WTC11 (cell line): ENCODE measurements at regions not wholly inside any gene's neighbourhood (a gene's known extent, or its start where the extent isn't known, plus 50 kb on each side); places are given as distances from the start of the nearest gene placed in this dataset.
A peak's percentile ranks its signal among the peaks of the same experiment; 100 is the strongest.

Experiments used
- ATAC-seq: fragments of 200-7000 bp; cut with Tn5 transposase; 2 replicates; pipeline ENCODE4 v1.10.0; 2021; ENCODE audit warnings: mild to moderate bottlenecking, moderate library complexity
- CTCF ChIA-PET: fragments of 300-600 bp; sonication (Branson Sonifier 250); formaldehyde crosslinking; loops from one replicate; lab custom pipeline; 2021; ENCODE audit warnings: antibody characterized with exemption; lab: Charles Lee
- POLR2A ChIA-PET: fragments of 350-600 bp; sonication (Branson Sonifier 250); formaldehyde crosslinking; loops from one replicate; lab custom pipeline; 2021; ENCODE audit warnings: antibody characterized with exemption; lab: Charles Lee
- DNase-seq: peaks from one replicate; pipeline ENCODE4 v3.0.0; 2021; ENCODE audit warnings: low spot score
- H3K27ac Mint-ChIP-seq: 2 replicates; pipeline ENCODE4 v1.8.0; 2021; ENCODE audit warnings: mixed read lengths
- H3K27me3 Mint-ChIP-seq: 2 replicates; pipeline ENCODE4 v1.8.0; 2021; ENCODE audit warnings: low read depth, mild to moderate bottlenecking, moderate library complexity, mixed read lengths
- H3K36me3 Mint-ChIP-seq: 2 replicates; pipeline ENCODE4 v1.8.0; 2021; ENCODE audit warnings: mixed read lengths
- H3K4me1 Mint-ChIP-seq: 2 replicates; pipeline ENCODE4 v1.8.0; 2022; ENCODE audit warnings: mixed read lengths
- H3K4me3 Mint-ChIP-seq: 2 replicates; pipeline ENCODE4 v1.8.0; 2021; ENCODE audit warnings: mild to moderate bottlenecking, moderate library complexity, mixed read lengths
- H3K9me3 Mint-ChIP-seq: 2 replicates; pipeline ENCODE4 v1.8.0; 2021; ENCODE audit warnings: mixed read lengths
- CREM ChIP-seq: sonication (generic); formaldehyde crosslinking; IDR thresholded peaks from 2 replicates; pipeline ENCODE4 v1.8.1; 2022; ENCODE audit warnings: mild to moderate bottlenecking, missing genetic modification reagents, moderate library complexity
- GTF2I ChIP-seq: fragments of 250-450 bp; sonication (Bioruptor Pico); conservative IDR thresholded peaks from 2 replicates; pipeline ENCODE4 v1.4.0; 2021; ENCODE audit warnings: mild to moderate bottlenecking
- HMGA2 ChIP-seq: fragments of 250-450 bp; sonication (Bioruptor Pico); IDR thresholded peaks from 2 replicates; pipeline ENCODE4 v1.4.0; 2021; ENCODE audit warnings: mild to moderate bottlenecking, moderate library complexity
- JAZF1 ChIP-seq: fragments of 250-450 bp; sonication (Bioruptor Pico); IDR thresholded peaks from 2 replicates; pipeline ENCODE4 v1.9.0; 2021; ENCODE audit warnings: moderate library complexity, mild to moderate bottlenecking, inconsistent platforms
- NFYB ChIP-seq: sonication (generic); formaldehyde crosslinking; conservative IDR thresholded peaks from 2 replicates; pipeline ENCODE4 v1.8.0; 2022; ENCODE audit warnings: low read depth, missing genetic modification reagents
- TEAD1 ChIP-seq: sonication (generic); formaldehyde crosslinking; IDR thresholded peaks from 2 replicates; pipeline ENCODE4 v1.8.0; 2022; ENCODE audit warnings: mild to moderate bottlenecking, missing genetic modification reagents
- ZNF232 ChIP-seq: sonication (generic); formaldehyde crosslinking; IDR thresholded peaks from 2 replicates; pipeline ENCODE4 v1.8.0; 2022; ENCODE audit warnings: mild to moderate bottlenecking, missing genetic modification reagents
- ZNF671 ChIP-seq: fragments of 250-450 bp; sonication (Bioruptor Pico); IDR thresholded peaks from 2 replicates; pipeline ENCODE4 v1.8.0; 2021; ENCODE audit warnings: mild to moderate bottlenecking
- TF ChIP-seq, protein P1 (sequence below): sonication (generic); formaldehyde crosslinking; IDR thresholded peaks from 2 replicates; pipeline ENCODE4 v1.8.0; 2022; ENCODE audit warnings: mild to moderate bottlenecking, missing genetic modification reagents
- TF ChIP-seq, protein P2 (sequence below): sonication (generic); formaldehyde crosslinking; IDR thresholded peaks from 2 replicates; pipeline ENCODE4 v1.8.0; 2022; ENCODE audit warnings: mild to moderate bottlenecking, missing genetic modification reagents
- TF ChIP-seq, protein P3 (sequence below): fragments of 250-450 bp; sonication (Bioruptor Pico); IDR thresholded peaks from 2 replicates; pipeline ENCODE4 v1.8.0; 2021; ENCODE audit warnings: mild to moderate bottlenecking
- TF ChIP-seq, protein P4 (sequence below): sonication (generic); formaldehyde crosslinking; IDR thresholded peaks from 2 replicates; pipeline ENCODE4 v1.8.0; 2022; ENCODE audit warnings: missing genetic modification reagents
- TF ChIP-seq, protein P5 (sequence below): sonication (generic); formaldehyde crosslinking; IDR thresholded peaks from 2 replicates; pipeline ENCODE4 v1.8.0; 2023; ENCODE audit warnings: missing genetic modification reagents, mild to moderate bottlenecking, borderline replicate concordance

DNA sequence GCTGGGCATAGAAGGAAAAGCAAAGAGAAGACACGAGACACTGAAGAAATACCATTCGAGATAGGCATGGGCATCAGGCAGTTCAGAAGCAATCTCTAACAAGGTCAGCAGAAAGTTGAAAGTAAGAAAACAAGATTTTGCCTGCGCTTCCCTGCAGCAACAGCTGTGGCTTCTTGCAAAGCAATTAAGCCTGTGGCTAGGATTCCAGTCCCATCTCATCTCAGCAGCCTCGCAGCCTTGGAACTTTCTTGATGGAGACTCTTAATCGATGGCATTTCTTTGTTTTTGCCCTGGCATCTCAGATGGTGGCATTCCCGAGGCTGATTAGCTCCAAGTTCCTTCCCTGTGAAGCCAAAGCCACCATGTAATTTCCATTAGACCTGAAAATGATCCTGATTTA lies 64.6 kb upstream of the SPAG17 start (continued):
- TF ChIP-seq, protein P1, sequence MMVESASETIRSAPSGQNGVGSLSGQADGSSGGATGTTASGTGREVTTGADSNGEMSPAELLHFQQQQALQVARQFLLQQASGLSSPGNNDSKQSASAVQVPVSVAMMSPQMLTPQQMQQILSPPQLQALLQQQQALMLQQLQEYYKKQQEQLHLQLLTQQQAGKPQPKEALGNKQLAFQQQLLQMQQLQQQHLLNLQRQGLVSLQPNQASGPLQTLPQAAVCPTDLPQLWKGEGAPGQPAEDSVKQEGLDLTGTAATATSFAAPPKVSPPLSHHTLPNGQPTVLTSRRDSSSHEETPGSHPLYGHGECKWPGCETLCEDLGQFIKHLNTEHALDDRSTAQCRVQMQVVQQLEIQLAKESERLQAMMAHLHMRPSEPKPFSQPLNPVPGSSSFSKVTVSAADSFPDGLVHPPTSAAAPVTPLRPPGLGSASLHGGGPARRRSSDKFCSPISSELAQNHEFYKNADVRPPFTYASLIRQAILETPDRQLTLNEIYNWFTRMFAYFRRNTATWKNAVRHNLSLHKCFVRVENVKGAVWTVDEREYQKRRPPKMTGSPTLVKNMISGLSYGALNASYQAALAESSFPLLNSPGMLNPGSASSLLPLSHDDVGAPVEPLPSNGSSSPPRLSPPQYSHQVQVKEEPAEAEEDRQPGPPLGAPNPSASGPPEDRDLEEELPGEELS (CRISPR knock-in tag), result no peak
- TF ChIP-seq CREM (CRISPR knock-in tag) (no peak), GTF2I (no peak)
- TF ChIP-seq, all 79 proteins: peak for 0

DNA sequence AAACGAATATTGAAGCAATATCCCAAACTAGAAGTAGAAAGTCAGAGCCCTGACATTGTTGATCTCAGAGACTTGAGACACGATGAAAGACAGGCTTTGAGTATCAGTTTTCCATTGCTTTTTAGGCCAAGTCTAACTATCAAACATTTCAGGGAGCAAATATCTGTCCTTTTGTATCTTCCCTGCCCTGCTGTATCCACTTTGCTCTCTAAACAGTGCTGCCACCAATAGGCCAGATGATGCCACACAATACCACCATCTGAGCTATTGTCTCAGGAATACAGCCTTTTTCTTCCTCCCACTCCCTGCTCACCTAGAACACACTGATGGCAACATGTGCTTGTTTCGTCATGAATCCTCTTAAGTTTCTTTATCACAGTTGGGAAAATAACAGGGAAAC lies 62.6 kb upstream of the SPAG17 start:
- peaks cover 3% of the 10 kb centered on the region; the same call in 1 of the 2 replicates for H3K27me3 Mint-ChIP-seq
- no peak overlapping the region for H3K4me3 Mint-ChIP-seq
- peaks cover 41% of the 10 kb centered on the region for H3K4me1 Mint-ChIP-seq
- DNase-seq, result peak; percentile 21
- no peak overlapping the region for H3K27ac Mint-ChIP-seq
- H3K36me3 Mint-ChIP-seq, result no peaks in the 10 kb centered on the region
- peak; percentile 87 for ATAC-seq
- H3K9me3 Mint-ChIP-seq, result no peaks in the 10 kb centered on the region
- ChIA-PET CTCF (interaction anchor here (0.6 to 1.5 kb wide), 12 partner anchors 13 to 753 kb away, joined by 3 to 8 read pairs (median 3); no protein-coding TSS in a partner anchor), POLR2A (no interaction called here)
- no peak for TF ChIP-seq JAZF1 (CRISPR knock-in tag)
- TF ChIP-seq, protein P2, sequence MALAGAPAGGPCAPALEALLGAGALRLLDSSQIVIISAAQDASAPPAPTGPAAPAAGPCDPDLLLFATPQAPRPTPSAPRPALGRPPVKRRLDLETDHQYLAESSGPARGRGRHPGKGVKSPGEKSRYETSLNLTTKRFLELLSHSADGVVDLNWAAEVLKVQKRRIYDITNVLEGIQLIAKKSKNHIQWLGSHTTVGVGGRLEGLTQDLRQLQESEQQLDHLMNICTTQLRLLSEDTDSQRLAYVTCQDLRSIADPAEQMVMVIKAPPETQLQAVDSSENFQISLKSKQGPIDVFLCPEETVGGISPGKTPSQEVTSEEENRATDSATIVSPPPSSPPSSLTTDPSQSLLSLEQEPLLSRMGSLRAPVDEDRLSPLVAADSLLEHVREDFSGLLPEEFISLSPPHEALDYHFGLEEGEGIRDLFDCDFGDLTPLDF, result no peak

DNA sequence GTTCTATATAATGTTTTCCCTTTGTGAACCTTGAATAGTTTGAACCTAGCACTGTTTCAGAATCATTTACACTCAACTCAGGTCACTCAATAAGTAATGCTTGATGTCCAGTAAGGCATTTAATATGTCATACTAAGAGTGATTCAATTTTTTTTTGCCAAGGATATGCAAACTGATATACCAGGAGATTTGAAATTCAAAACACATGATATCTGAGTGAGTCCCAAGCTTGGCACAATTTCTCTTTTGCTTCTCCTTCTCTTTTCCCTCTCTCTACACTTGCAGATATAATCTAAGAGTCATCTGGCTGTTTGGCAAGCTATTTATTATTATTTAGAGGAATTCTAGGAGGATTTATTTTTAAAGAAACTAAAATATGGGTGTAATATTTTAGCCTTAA lies 61.6 kb upstream of the SPAG17 start:
- no peak for DNase-seq
- Mint-ChIP-seq H3K9me3 (no peaks in the 10 kb centered on the region), H3K4me3 (no peak overlapping the region), H3K4me1 (peaks cover 37% of the 10 kb centered on the region), H3K27ac (no peak overlapping the region), H3K27me3 (peaks cover 3% of the 10 kb centered on the region; the same call in 1 of the 2 replicates), H3K36me3 (no peaks in the 10 kb centered on the region)
- ChIA-PET CTCF (no interaction called here), POLR2A (no interaction called here)
- no peak for ATAC-seq
- TF ChIP-seq ZNF232 (CRISPR knock-in tag), result no peak
- TF ChIP-seq NFYB, result no peak
- no peak for TF ChIP-seq ZNF671 (CRISPR knock-in tag)
- TF ChIP-seq TEAD1, result no peak
- TF ChIP-seq, protein P3, sequence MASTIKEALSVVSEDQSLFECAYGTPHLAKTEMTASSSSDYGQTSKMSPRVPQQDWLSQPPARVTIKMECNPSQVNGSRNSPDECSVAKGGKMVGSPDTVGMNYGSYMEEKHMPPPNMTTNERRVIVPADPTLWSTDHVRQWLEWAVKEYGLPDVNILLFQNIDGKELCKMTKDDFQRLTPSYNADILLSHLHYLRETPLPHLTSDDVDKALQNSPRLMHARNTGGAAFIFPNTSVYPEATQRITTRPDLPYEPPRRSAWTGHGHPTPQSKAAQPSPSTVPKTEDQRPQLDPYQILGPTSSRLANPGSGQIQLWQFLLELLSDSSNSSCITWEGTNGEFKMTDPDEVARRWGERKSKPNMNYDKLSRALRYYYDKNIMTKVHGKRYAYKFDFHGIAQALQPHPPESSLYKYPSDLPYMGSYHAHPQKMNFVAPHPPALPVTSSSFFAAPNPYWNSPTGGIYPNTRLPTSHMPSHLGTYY (CRISPR knock-in tag), result no peak
- TF ChIP-seq HMGA2 (CRISPR knock-in tag), result no peak
- TF ChIP-seq, protein P4, sequence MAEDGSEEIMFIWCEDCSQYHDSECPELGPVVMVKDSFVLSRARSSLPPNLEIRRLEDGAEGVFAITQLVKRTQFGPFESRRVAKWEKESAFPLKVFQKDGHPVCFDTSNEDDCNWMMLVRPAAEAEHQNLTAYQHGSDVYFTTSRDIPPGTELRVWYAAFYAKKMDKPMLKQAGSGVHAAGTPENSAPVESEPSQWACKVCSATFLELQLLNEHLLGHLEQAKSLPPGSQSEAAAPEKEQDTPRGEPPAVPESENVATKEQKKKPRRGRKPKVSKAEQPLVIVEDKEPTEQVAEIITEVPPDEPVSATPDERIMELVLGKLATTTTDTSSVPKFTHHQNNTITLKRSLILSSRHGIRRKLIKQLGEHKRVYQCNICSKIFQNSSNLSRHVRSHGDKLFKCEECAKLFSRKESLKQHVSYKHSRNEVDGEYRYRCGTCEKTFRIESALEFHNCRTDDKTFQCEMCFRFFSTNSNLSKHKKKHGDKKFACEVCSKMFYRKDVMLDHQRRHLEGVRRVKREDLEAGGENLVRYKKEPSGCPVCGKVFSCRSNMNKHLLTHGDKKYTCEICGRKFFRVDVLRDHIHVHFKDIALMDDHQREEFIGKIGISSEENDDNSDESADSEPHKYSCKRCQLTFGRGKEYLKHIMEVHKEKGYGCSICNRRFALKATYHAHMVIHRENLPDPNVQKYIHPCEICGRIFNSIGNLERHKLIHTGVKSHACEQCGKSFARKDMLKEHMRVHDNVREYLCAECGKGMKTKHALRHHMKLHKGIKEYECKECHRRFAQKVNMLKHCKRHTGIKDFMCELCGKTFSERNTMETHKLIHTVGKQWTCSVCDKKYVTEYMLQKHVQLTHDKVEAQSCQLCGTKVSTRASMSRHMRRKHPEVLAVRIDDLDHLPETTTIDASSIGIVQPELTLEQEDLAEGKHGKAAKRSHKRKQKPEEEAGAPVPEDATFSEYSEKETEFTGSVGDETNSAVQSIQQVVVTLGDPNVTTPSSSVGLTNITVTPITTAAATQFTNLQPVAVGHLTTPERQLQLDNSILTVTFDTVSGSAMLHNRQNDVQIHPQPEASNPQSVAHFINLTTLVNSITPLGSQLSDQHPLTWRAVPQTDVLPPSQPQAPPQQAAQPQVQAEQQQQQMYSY, result no peak
- TF ChIP-seq, protein P5, sequence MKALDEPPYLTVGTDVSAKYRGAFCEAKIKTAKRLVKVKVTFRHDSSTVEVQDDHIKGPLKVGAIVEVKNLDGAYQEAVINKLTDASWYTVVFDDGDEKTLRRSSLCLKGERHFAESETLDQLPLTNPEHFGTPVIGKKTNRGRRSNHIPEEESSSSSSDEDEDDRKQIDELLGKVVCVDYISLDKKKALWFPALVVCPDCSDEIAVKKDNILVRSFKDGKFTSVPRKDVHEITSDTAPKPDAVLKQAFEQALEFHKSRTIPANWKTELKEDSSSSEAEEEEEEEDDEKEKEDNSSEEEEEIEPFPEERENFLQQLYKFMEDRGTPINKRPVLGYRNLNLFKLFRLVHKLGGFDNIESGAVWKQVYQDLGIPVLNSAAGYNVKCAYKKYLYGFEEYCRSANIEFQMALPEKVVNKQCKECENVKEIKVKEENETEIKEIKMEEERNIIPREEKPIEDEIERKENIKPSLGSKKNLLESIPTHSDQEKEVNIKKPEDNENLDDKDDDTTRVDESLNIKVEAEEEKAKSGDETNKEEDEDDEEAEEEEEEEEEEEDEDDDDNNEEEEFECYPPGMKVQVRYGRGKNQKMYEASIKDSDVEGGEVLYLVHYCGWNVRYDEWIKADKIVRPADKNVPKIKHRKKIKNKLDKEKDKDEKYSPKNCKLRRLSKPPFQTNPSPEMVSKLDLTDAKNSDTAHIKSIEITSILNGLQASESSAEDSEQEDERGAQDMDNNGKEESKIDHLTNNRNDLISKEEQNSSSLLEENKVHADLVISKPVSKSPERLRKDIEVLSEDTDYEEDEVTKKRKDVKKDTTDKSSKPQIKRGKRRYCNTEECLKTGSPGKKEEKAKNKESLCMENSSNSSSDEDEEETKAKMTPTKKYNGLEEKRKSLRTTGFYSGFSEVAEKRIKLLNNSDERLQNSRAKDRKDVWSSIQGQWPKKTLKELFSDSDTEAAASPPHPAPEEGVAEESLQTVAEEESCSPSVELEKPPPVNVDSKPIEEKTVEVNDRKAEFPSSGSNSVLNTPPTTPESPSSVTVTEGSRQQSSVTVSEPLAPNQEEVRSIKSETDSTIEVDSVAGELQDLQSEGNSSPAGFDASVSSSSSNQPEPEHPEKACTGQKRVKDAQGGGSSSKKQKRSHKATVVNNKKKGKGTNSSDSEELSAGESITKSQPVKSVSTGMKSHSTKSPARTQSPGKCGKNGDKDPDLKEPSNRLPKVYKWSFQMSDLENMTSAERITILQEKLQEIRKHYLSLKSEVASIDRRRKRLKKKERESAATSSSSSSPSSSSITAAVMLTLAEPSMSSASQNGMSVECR, result no peak
